ENCODE measurements at regions not wholly inside any gene's neighbourhood (a gene's known extent, or its start where the extent isn't known, plus 50 kb on each side); places are given as distances from the start of the nearest gene placed in this dataset.

DNA sequence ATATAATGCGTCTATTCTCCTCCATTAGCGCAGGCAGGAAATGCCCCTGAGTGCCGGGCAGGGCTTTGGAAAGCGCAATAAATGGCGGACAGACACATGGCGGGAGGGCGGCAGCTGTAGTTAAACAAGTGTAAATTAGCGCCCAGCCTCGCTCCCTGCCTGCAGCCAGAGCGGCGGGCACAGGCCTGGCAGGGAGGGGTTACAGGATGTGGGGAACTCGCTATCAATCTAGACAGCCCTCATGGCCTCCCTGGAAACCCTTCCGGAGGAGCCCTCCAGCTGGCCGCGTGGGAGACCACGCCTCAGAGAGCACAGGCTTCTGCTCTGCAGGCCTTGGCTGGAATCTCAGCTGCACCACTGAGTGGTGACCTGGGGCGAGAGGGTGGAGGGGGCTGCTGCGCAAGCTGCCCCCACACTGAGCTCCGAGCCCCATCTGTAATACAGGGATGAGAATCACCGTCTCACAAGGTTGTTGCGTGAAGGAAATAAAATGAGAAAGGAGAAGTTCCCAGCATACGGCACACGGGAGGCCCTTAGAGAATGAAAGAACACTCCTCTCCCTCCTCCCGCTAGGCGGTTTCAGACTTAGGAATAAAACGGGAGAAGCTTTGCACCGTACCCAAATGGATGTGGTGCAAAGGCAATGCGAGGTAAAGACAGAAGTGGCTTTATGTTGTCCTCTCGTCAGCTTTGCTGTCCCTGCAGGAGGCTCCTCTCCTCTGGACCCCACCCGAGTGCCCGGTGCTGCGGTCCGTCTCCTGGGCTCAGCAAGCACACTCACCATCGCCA is 167.2 kb upstream of the POU3F1 start:
- H3K9ac ChIP-seq (ENCODE audit: low read length), result no peak overlapping the region
- H3K9me2 ChIP-seq (ENCODE audit: low read depth, low read length), result no peaks in the 10 kb centered on the region
- no peak overlapping the region for H3K4me2 ChIP-seq (ENCODE audit: low read length)
- no peaks in the 10 kb centered on the region for H3K79me2 ChIP-seq (ENCODE audit: insufficient read depth, low read length)
- H3F3A ChIP-seq (ENCODE audit: insufficient read depth, low read length), result no peaks in the 10 kb centered on the region
- no peaks in the 10 kb centered on the region for H3K36me3 ChIP-seq (ENCODE audit: insufficient read depth, low read length)
- no peak overlapping the region for H3K27ac ChIP-seq (ENCODE audit: low read depth, low read length, poor library complexity, severe bottlenecking)
- H3K27me3 ChIP-seq (ENCODE audit: insufficient read depth, low read length), result peaks cover 9% of the 10 kb centered on the region; the same call in 1 of the 2 replicates
- no peak overlapping the region for H2AFZ ChIP-seq (ENCODE audit: low read length)
- no peaks in the 10 kb centered on the region for H4K20me1 ChIP-seq (ENCODE audit: insufficient read depth, low read length)
- no peaks in the 10 kb centered on the region for H3K9me3 ChIP-seq (ENCODE audit: low read length)
- H3K4me1 ChIP-seq (ENCODE audit: insufficient read depth, low read length, severe bottlenecking), result no peaks in the 10 kb centered on the region
- no peak for TF ChIP-seq EZH2 (IDR thresholded peaks at IDR 0.05; ENCODE audit: borderline replicate concordance, low read length)
- TF ChIP-seq CTCF (IDR thresholded peaks at IDR 0.05; ENCODE audit: low read length), result no peak
- H3K4me3 ChIP-seq (ENCODE audit: low read depth, low read length, poor library complexity, severe bottlenecking), result no peak overlapping the region

GRCh38 chr1:38210895-38211177 is 164.2 kb upstream of the POU3F1 start:
- H3K27ac ChIP-seq (ENCODE audit: low read depth, low read length, poor library complexity, severe bottlenecking), result no peak overlapping the region
- no peak overlapping the region for H3K9ac ChIP-seq (ENCODE audit: low read length)
- no peak overlapping the region for H2AFZ ChIP-seq (ENCODE audit: low read length)
- TF ChIP-seq CTCF (IDR thresholded peaks at IDR 0.05; ENCODE audit: low read length), result no peak
- TF ChIP-seq EZH2 (IDR thresholded peaks at IDR 0.05; ENCODE audit: borderline replicate concordance, low read length), result no peak
- no peaks in the 10 kb centered on the region for H3K79me2 ChIP-seq (ENCODE audit: insufficient read depth, low read length)
- no peaks in the 10 kb centered on the region for H3F3A ChIP-seq (ENCODE audit: insufficient read depth, low read length)
- H3K4me2 ChIP-seq (ENCODE audit: low read length), result no peak overlapping the region
- H3K4me3 ChIP-seq (ENCODE audit: low read depth, low read length, poor library complexity, severe bottlenecking), result no peak overlapping the region
- no peaks in the 10 kb centered on the region for H4K20me1 ChIP-seq (ENCODE audit: insufficient read depth, low read length)
- H3K36me3 ChIP-seq (ENCODE audit: insufficient read depth, low read length), result no peaks in the 10 kb centered on the region
- H3K27me3 ChIP-seq (ENCODE audit: insufficient read depth, low read length), result peaks cover 7% of the 10 kb centered on the region; the same call in 1 of the 2 replicates
- no peaks in the 10 kb centered on the region for H3K4me1 ChIP-seq (ENCODE audit: insufficient read depth, low read length, severe bottlenecking)
- H3K9me2 ChIP-seq (ENCODE audit: low read depth, low read length), result no peaks in the 10 kb centered on the region
- no peaks in the 10 kb centered on the region for H3K9me3 ChIP-seq (ENCODE audit: low read length)

DNA sequence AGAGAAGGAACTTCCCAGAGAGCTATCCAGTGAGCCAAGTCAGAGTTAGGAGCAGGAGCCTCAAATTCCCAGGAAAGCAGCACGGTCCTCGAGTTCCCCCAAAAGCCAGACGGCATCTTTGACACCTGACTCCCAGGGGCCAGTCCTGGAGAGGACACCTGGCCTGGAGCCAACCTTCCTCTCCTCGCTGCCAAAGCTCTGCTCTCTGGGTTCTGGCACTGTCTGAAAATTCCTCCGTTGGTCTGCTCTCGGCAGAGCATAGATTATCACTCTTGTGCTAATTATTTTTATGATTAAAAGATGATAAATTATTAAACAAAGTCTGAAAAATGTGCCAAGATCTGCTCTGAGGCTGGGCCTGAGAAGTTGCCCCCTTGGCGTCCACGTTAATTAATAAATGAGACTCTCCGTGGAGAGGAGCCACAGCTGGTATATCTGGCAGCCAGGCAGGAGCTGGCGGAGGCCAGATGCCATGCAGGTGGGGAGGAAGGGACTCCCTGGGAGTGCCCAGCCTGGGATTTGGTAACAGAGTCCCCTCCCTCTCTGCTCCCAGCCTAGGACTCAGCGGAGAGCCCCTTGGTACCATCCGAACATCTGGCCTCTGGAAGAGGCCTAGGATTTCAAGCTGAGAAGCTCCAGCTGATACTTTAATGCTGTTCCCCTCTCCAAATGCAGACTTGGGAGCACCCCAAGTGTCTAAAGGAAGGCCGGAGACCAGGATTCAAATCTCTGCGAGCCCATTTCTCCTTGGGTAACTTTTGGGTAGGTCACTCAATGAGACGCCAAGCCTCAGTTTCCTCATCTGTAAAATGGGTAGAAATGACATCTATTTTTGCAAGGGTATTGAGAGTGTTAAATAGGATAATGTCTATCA is 163.7 kb upstream of the POU3F1 start:
- H3K36me3 ChIP-seq (ENCODE audit: insufficient read depth, low read length), result no peaks in the 10 kb centered on the region
- no peaks in the 10 kb centered on the region for H3K9me3 ChIP-seq (ENCODE audit: low read length)
- no peak overlapping the region for H3K4me2 ChIP-seq (ENCODE audit: low read length)
- H3K27ac ChIP-seq (ENCODE audit: low read depth, low read length, poor library complexity, severe bottlenecking), result no peak overlapping the region
- no peaks in the 10 kb centered on the region for H3K4me1 ChIP-seq (ENCODE audit: insufficient read depth, low read length, severe bottlenecking)
- no peaks in the 10 kb centered on the region for H3K9me2 ChIP-seq (ENCODE audit: low read depth, low read length)
- peaks cover 7% of the 10 kb centered on the region for H3K27me3 ChIP-seq (ENCODE audit: insufficient read depth, low read length)
- no peaks in the 10 kb centered on the region for H3F3A ChIP-seq (ENCODE audit: insufficient read depth, low read length)
- H3K9ac ChIP-seq (ENCODE audit: low read length), result no peak overlapping the region
- H2AFZ ChIP-seq (ENCODE audit: low read length), result no peak overlapping the region
- H3K79me2 ChIP-seq (ENCODE audit: insufficient read depth, low read length), result no peaks in the 10 kb centered on the region
- TF ChIP-seq CTCF (IDR thresholded peaks at IDR 0.05; ENCODE audit: low read length) (no peak), EZH2 (IDR thresholded peaks at IDR 0.05; ENCODE audit: borderline replicate concordance, low read length) (no peak)
- no peak overlapping the region for H3K4me3 ChIP-seq (ENCODE audit: low read depth, low read length, poor library complexity, severe bottlenecking)
- no peaks in the 10 kb centered on the region for H4K20me1 ChIP-seq (ENCODE audit: insufficient read depth, low read length)

Data from OCI-LY1 (cell line).